HepG2 (cell line): ENCODE measurements at regions not wholly inside any gene's neighbourhood (a gene's known extent, or its start where the extent isn't known, plus 50 kb on each side); places are given as distances from the start of the nearest gene placed in this dataset.

Experiments
- AKNA ChIP-seq: sonication (generic); formaldehyde crosslinking; IDR thresholded peaks from 2 replicates; pipeline ENCODE4 v1.4.0; 2020; ENCODE audit warnings: missing genetic modification reagents, borderline replicate concordance
- DNMT3B ChIP-seq: conservative IDR thresholded peaks from 2 replicates; pipeline ENCODE4 v1.6.1; 2016; ENCODE audit warnings: missing biosample characterization, control low read depth
- GATA4 ChIP-seq: sonication (generic); IDR thresholded peaks from 2 replicates; pipeline ENCODE4 v1.6.1; 2016; ENCODE audit warnings: antibody characterized with exemption, low read depth, borderline replicate concordance
- GTF3A ChIP-seq: sonication (generic); formaldehyde crosslinking; conservative IDR thresholded peaks from 2 replicates; pipeline ENCODE4 v1.4.0; 2020; ENCODE audit warnings: mild to moderate bottlenecking, missing genetic modification reagents
- IKZF1 ChIP-seq: fragments of 450-650 bp; IDR thresholded peaks from 2 replicates; pipeline ENCODE4 v1.7.1; 2016
- KLF13 ChIP-seq: sonication (generic); formaldehyde crosslinking; IDR thresholded peaks from 2 replicates; pipeline ENCODE4 v1.4.0; 2020; ENCODE audit warnings: mild to moderate bottlenecking, missing genetic modification reagents
- MAF1 ChIP-seq: sonication (generic); formaldehyde crosslinking; IDR thresholded peaks from 2 replicates; pipeline ENCODE4 v1.5.0; 2020; ENCODE audit warnings: missing genetic modification reagents, borderline replicate concordance
- NFAT5 ChIP-seq: sonication (generic); formaldehyde crosslinking; IDR thresholded peaks from 2 replicates; pipeline ENCODE4 v1.4.0; 2020; ENCODE audit warnings: missing genetic modification reagents
- NFIB ChIP-seq: sonication (generic); formaldehyde crosslinking; IDR thresholded peaks from 2 replicates; pipeline ENCODE4 v1.9.0; 2021; ENCODE audit warnings: missing genetic modification reagents, mild to moderate bottlenecking, borderline replicate concordance
- POLR2AphosphoS2 ChIP-seq: IDR thresholded peaks from 2 replicates; pipeline ENCODE4 v1.6.1; 2011; ENCODE audit warnings: low read depth, low read length, improper control_type of control experiment
- RNF219 ChIP-seq: sonication (generic); formaldehyde crosslinking; IDR thresholded peaks from 2 replicates; pipeline ENCODE4 v1.5.0; 2020; ENCODE audit warnings: mild to moderate bottlenecking, missing genetic modification reagents
- SALL2 ChIP-seq: sonication (generic); formaldehyde crosslinking; IDR thresholded peaks from 2 replicates; pipeline ENCODE4 v1.8.1; 2023; ENCODE audit warnings: mild to moderate bottlenecking, missing genetic modification reagents, inconsistent platforms
- TRIM24 ChIP-seq: sonication (generic); formaldehyde crosslinking; IDR thresholded peaks from 2 replicates; pipeline ENCODE4 v1.8.0; 2022; ENCODE audit warnings: mild to moderate bottlenecking, missing genetic modification reagents
- ZNF20 ChIP-seq: sonication (generic); formaldehyde crosslinking; IDR thresholded peaks from 2 replicates; pipeline ENCODE4 v1.4.0; 2020; ENCODE audit warnings: mild to moderate bottlenecking, moderate library complexity, missing genetic modification reagents
- ZSCAN20 ChIP-seq: sonication (generic); formaldehyde crosslinking; IDR thresholded peaks from 2 replicates; pipeline ENCODE4 v1.4.0; 2020; ENCODE audit warnings: missing genetic modification reagents, mild to moderate bottlenecking, borderline replicate concordance

- no peak for TF ChIP-seq AKNA
- TF ChIP-seq DNMT3B: no peak
- no peak for TF ChIP-seq NFAT5
- no peak for TF ChIP-seq ZSCAN20 (CRISPR knock-in tag)
- TF ChIP-seq RNF219: no peak
- TF ChIP-seq IKZF1: no peak
- TF ChIP-seq POLR2AphosphoS2: no peak
- TF ChIP-seq ZNF20 (CRISPR knock-in tag): no peak
- TF ChIP-seq NFIB: no peak
- no peak for TF ChIP-seq GTF3A (CRISPR knock-in tag)
- no peak for TF ChIP-seq GATA4
- TF ChIP-seq TRIM24 (CRISPR knock-in tag): no peak
- no peak for TF ChIP-seq SALL2 (CRISPR knock-in tag)
- TF ChIP-seq KLF13 (CRISPR knock-in tag): no peak
- no peak for TF ChIP-seq MAF1 (CRISPR knock-in tag)
- TF ChIP-seq, all 625 proteins: peak for 0
These were observed 210.5 kb upstream of the RSPO3 start (continued) for GRCh38 chr6:126907996-126908395.
